B cell (primary cell): ENCODE measurements at regions not wholly inside any gene's neighbourhood (a gene's known extent, or its start where the extent isn't known, plus 50 kb on each side); places are given as distances from the start of the nearest gene placed in this dataset.

Source experiments
- EZH2 ChIP-seq: IDR thresholded peaks from 2 replicates; pipeline ENCODE4 v1.6.1; 2012; ENCODE audit warnings: borderline replicate concordance, low read depth, mild to moderate bottlenecking, moderate library complexity, low read length; ENCODE audit not compliant: insufficient read depth, poor library complexity, severe bottlenecking
- TF ChIP-seq, protein P1 (sequence below): fragments of 200-600 bp; IDR thresholded peaks from one replicate; pipeline ENCODE4 v1.8.0; 2022; ENCODE audit warnings: antibody characterized with exemption, mild to moderate bottlenecking

DNA sequence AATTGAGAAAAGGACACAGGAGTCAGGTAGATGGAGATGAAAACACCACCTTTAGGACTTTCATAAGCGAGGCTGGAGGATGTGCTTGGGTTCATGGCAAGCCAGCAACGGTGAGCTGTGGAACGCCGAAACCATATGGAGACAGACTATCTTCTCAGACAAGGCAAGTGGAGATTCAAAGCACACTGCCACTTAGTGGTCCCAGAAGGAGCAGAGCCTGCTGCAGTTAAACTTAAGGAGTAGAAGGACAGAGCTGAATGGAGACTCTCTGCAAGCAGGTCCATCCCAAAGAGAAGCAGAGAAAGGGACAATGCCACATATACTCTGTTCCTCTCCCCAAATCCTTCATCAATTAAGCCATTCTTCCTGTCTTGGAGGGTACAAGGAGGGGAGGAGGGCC, 236.3 kb upstream of the HABP2 start:
- TF ChIP-seq, protein P1, sequence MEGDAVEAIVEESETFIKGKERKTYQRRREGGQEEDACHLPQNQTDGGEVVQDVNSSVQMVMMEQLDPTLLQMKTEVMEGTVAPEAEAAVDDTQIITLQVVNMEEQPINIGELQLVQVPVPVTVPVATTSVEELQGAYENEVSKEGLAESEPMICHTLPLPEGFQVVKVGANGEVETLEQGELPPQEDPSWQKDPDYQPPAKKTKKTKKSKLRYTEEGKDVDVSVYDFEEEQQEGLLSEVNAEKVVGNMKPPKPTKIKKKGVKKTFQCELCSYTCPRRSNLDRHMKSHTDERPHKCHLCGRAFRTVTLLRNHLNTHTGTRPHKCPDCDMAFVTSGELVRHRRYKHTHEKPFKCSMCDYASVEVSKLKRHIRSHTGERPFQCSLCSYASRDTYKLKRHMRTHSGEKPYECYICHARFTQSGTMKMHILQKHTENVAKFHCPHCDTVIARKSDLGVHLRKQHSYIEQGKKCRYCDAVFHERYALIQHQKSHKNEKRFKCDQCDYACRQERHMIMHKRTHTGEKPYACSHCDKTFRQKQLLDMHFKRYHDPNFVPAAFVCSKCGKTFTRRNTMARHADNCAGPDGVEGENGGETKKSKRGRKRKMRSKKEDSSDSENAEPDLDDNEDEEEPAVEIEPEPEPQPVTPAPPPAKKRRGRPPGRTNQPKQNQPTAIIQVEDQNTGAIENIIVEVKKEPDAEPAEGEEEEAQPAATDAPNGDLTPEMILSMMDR, result no peak
- TF ChIP-seq EZH2, result no peak
